GM12878 (cell line): ENCODE measurements at regions not wholly inside any gene's neighbourhood (a gene's known extent, or its start where the extent isn't known, plus 50 kb on each side); places are given as distances from the start of the nearest gene placed in this dataset.

Experiments
- BRCA1 ChIP-seq: IDR thresholded peaks from 2 replicates; pipeline ENCODE4 v1.6.1; 2011; ENCODE audit warnings: low read depth, low read length, improper control_type of control experiment
- EZH2 ChIP-seq: IDR thresholded peaks from 2 replicates; pipeline ENCODE4 v1.6.1; 2012; ENCODE audit warnings: low read depth, mild to moderate bottlenecking, control low read depth, inconsistent platforms, low read length, borderline replicate concordance; ENCODE audit not compliant: control insufficient read depth
- GABPA ChIP-seq: IDR thresholded peaks from 2 replicates; pipeline ENCODE4 v1.6.1; 2014; ENCODE audit warnings: antibody characterized with exemption, low read depth, mild to moderate bottlenecking, inconsistent platforms
- LARP7 ChIP-seq: fragments of 450-650 bp; IDR thresholded peaks from 2 replicates; pipeline ENCODE4 v1.6.1; 2017; ENCODE audit warnings: mild to moderate bottlenecking
- MYC ChIP-seq: IDR thresholded peaks from 2 replicates; pipeline ENCODE4 v1.6.1; 2011; ENCODE audit warnings: mild to moderate bottlenecking, low read length, moderate library complexity, inconsistent platforms; ENCODE audit not compliant: insufficient read depth, insufficient replicate concordance, insufficient read length, severe bottlenecking
- POLR2A ChIP-seq: IDR thresholded peaks from 2 replicates; pipeline ENCODE4 v1.6.1; 2011; ENCODE audit warnings: low read depth, mild to moderate bottlenecking, low read length
- ZSCAN29 ChIP-seq: fragments of 450-650 bp; IDR thresholded peaks from 2 replicates; pipeline ENCODE4 v1.6.1; 2017; ENCODE audit warnings: mild to moderate bottlenecking, moderate library complexity
- TF ChIP-seq, protein P1 (sequence below), 3 experiments: IDR thresholded peaks in 2 of 3; conservative IDR thresholded peaks in 1 of 3; 2 replicates each; pipeline ENCODE4 v1.5.1; 2011; ENCODE audit warnings: low read depth in 3 of 3, low read length in 3 of 3, mild to moderate bottlenecking in 3 of 3, control low read depth in 2 of 3, moderate library complexity in 2 of 3, inconsistent platforms in 1 of 3, mixed read lengths in 1 of 3; ENCODE audit not compliant: control insufficient read depth in 2 of 3, insufficient read depth in 1 of 3; ENCODE audit errors: extremely low read depth in 1 of 3
- TF ChIP-seq, protein P2 (sequence below): IDR thresholded peaks from 2 replicates; pipeline ENCODE4 v1.6.1; 2012; ENCODE audit warnings: mild to moderate bottlenecking, low read depth, low read length
- TF ChIP-seq, protein P3 (sequence below): IDR thresholded peaks from 2 replicates; pipeline ENCODE4 v1.6.1; 2012; ENCODE audit warnings: low read depth, low read length, improper control_type of control experiment

DNA sequence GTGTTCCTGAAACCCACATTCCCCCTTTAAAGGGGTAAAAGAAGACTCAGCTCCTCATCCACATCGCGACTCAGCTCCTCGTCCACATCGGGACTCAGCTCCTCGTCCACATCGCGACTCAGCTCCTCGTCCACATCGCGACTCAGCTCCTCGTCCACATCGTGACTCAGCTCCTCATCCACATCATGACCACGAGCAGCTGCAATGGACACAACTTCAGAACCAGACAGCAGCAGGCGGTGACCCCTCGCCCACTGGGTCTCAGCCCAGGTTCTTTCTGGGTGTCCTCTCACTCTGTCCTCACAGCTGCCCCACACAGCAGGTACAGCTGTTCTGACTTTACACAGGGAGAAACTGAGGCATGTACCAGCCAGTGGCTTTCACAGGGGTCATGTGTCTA lies 163.5 kb upstream of the SALL3 start:
- TF ChIP-seq BRCA1 (no peak), POLR2A (no peak), EZH2 (no peak), LARP7 (no peak), ZSCAN29 (no peak), GABPA (no peak), MYC (no peak)
- TF ChIP-seq, protein P1, sequence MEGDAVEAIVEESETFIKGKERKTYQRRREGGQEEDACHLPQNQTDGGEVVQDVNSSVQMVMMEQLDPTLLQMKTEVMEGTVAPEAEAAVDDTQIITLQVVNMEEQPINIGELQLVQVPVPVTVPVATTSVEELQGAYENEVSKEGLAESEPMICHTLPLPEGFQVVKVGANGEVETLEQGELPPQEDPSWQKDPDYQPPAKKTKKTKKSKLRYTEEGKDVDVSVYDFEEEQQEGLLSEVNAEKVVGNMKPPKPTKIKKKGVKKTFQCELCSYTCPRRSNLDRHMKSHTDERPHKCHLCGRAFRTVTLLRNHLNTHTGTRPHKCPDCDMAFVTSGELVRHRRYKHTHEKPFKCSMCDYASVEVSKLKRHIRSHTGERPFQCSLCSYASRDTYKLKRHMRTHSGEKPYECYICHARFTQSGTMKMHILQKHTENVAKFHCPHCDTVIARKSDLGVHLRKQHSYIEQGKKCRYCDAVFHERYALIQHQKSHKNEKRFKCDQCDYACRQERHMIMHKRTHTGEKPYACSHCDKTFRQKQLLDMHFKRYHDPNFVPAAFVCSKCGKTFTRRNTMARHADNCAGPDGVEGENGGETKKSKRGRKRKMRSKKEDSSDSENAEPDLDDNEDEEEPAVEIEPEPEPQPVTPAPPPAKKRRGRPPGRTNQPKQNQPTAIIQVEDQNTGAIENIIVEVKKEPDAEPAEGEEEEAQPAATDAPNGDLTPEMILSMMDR (IDR thresholded peaks at IDR 0.05 in 2 of 3, conservative IDR thresholded peaks at IDR 0.05 in 1 of 3; ENCODE audit: control insufficient read depth in 2 of 3, extremely low read depth in 1 of 3, insufficient read depth in 1 of 3, low read depth in 3 of 3, low read length in 3 of 3): no peak
- TF ChIP-seq, protein P2, sequence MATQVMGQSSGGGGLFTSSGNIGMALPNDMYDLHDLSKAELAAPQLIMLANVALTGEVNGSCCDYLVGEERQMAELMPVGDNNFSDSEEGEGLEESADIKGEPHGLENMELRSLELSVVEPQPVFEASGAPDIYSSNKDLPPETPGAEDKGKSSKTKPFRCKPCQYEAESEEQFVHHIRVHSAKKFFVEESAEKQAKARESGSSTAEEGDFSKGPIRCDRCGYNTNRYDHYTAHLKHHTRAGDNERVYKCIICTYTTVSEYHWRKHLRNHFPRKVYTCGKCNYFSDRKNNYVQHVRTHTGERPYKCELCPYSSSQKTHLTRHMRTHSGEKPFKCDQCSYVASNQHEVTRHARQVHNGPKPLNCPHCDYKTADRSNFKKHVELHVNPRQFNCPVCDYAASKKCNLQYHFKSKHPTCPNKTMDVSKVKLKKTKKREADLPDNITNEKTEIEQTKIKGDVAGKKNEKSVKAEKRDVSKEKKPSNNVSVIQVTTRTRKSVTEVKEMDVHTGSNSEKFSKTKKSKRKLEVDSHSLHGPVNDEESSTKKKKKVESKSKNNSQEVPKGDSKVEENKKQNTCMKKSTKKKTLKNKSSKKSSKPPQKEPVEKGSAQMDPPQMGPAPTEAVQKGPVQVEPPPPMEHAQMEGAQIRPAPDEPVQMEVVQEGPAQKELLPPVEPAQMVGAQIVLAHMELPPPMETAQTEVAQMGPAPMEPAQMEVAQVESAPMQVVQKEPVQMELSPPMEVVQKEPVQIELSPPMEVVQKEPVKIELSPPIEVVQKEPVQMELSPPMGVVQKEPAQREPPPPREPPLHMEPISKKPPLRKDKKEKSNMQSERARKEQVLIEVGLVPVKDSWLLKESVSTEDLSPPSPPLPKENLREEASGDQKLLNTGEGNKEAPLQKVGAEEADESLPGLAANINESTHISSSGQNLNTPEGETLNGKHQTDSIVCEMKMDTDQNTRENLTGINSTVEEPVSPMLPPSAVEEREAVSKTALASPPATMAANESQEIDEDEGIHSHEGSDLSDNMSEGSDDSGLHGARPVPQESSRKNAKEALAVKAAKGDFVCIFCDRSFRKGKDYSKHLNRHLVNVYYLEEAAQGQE: no peak
- TF ChIP-seq, protein P3, sequence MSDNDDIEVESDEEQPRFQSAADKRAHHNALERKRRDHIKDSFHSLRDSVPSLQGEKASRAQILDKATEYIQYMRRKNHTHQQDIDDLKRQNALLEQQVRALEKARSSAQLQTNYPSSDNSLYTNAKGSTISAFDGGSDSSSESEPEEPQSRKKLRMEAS: no peak
